HEK293 (cell line): ENCODE measurements at regions not wholly inside any gene's neighbourhood (a gene's known extent, or its start where the extent isn't known, plus 50 kb on each side); places are given as distances from the start of the nearest gene placed in this dataset.
A peak's percentile ranks its signal among the peaks of the same experiment; 100 is the strongest.

Experiments
- BCL11B ChIP-seq: fragments of 450-650 bp; formaldehyde crosslinking; IDR thresholded peaks from 2 replicates; pipeline ENCODE4 v1.5.1; 2016; ENCODE audit warnings: low read depth, missing biosample characterization, missing genetic modification characterization
- FEZF1 ChIP-seq: fragments of 450-650 bp; formaldehyde crosslinking; IDR thresholded peaks from 2 replicates; pipeline ENCODE4 v1.5.1; 2016; ENCODE audit warnings: missing biosample characterization, missing genetic modification characterization
- GFI1B ChIP-seq: fragments of 450-650 bp; formaldehyde crosslinking; IDR thresholded peaks from 2 replicates; pipeline ENCODE4 v1.5.1; 2016; ENCODE audit warnings: missing biosample characterization, missing genetic modification characterization
- KLF10 ChIP-seq: fragments of 450-650 bp; IDR thresholded peaks from 2 replicates; pipeline ENCODE4 v1.5.1; 2018; ENCODE audit warnings: missing biosample characterization, mild to moderate bottlenecking, missing genetic modification characterization
- KLF16 ChIP-seq: fragments of 450-650 bp; formaldehyde crosslinking; IDR thresholded peaks from 2 replicates; pipeline ENCODE4 v1.5.1; 2017; ENCODE audit warnings: missing biosample characterization, missing genetic modification characterization
- MYNN ChIP-seq: fragments of 450-650 bp; formaldehyde crosslinking; IDR thresholded peaks from 2 replicates; pipeline ENCODE4 v1.5.1; 2016; ENCODE audit warnings: missing biosample characterization, missing genetic modification characterization, borderline replicate concordance
- OVOL3 ChIP-seq: fragments of 450-650 bp; formaldehyde crosslinking; IDR thresholded peaks from 2 replicates; pipeline ENCODE4 v1.5.1; 2016; ENCODE audit warnings: missing biosample characterization, missing genetic modification characterization
- SALL2 ChIP-seq: fragments of 450-650 bp; formaldehyde crosslinking; IDR thresholded peaks from 2 replicates; pipeline ENCODE4 v1.5.0; 2017; ENCODE audit warnings: missing biosample characterization, mild to moderate bottlenecking, missing genetic modification characterization, borderline replicate concordance
- SP2 ChIP-seq: fragments of 450-650 bp; formaldehyde crosslinking; IDR thresholded peaks from 2 replicates; pipeline ENCODE4 v1.5.1; 2016; ENCODE audit warnings: missing biosample characterization, missing genetic modification characterization
- ZBTB21 ChIP-seq: fragments of 450-650 bp; formaldehyde crosslinking; IDR thresholded peaks from 2 replicates; pipeline ENCODE4 v1.5.1; 2017; ENCODE audit warnings: missing biosample characterization, missing genetic modification characterization
- ZBTB7A ChIP-seq: fragments of 450-650 bp; formaldehyde crosslinking; IDR thresholded peaks from 2 replicates; pipeline ENCODE4 v1.5.1; 2016; ENCODE audit warnings: low read depth, missing biosample characterization, missing genetic modification characterization
- ZFHX2 ChIP-seq: fragments of 450-650 bp; formaldehyde crosslinking; conservative IDR thresholded peaks from 2 replicates; pipeline ENCODE4 v1.5.1; 2016; ENCODE audit warnings: missing biosample characterization, missing genetic modification characterization
- ZFP3 ChIP-seq: fragments of 450-650 bp; formaldehyde crosslinking; IDR thresholded peaks from 2 replicates; pipeline ENCODE4 v1.5.1; 2016; ENCODE audit warnings: low read depth, missing biosample characterization, missing genetic modification characterization
- ZNF112 ChIP-seq: fragments of 450-650 bp; formaldehyde crosslinking; IDR thresholded peaks from 2 replicates; pipeline ENCODE4 v1.5.0; 2017; ENCODE audit warnings: missing biosample characterization, missing genetic modification characterization
- ZNF16 ChIP-seq: fragments of 450-650 bp; formaldehyde crosslinking; IDR thresholded peaks from 2 replicates; pipeline ENCODE4 v1.5.1; 2016; ENCODE audit warnings: low read depth, missing biosample characterization, missing genetic modification characterization
- ZNF174 ChIP-seq: fragments of 450-650 bp; formaldehyde crosslinking; IDR thresholded peaks from 2 replicates; pipeline ENCODE4 v1.5.0; 2017; ENCODE audit warnings: missing biosample characterization, mild to moderate bottlenecking, missing genetic modification characterization
- ZNF184 ChIP-seq: fragments of 450-650 bp; IDR thresholded peaks from 2 replicates; pipeline ENCODE4 v1.5.1; 2018; ENCODE audit warnings: missing biosample characterization, mild to moderate bottlenecking, missing genetic modification characterization
- ZNF223 ChIP-seq: fragments of 450-650 bp; formaldehyde crosslinking; IDR thresholded peaks from 2 replicates; pipeline ENCODE4 v1.5.1; 2016; ENCODE audit warnings: missing biosample characterization, missing genetic modification characterization
- ZNF23 ChIP-seq: fragments of 450-650 bp; formaldehyde crosslinking; IDR thresholded peaks from 2 replicates; pipeline ENCODE4 v1.5.1; 2016; ENCODE audit warnings: missing biosample characterization, missing genetic modification characterization, borderline replicate concordance
- ZNF24 ChIP-seq: fragments of 450-650 bp; formaldehyde crosslinking; IDR thresholded peaks from 2 replicates; pipeline ENCODE4 v1.5.1; 2016; ENCODE audit warnings: missing biosample characterization, missing genetic modification characterization
- ZNF311 ChIP-seq: fragments of 450-650 bp; formaldehyde crosslinking; IDR thresholded peaks from 2 replicates; pipeline ENCODE4 v1.5.1; 2017; ENCODE audit warnings: missing biosample characterization, missing genetic modification characterization, borderline replicate concordance
- ZNF350 ChIP-seq: fragments of 450-650 bp; formaldehyde crosslinking; IDR thresholded peaks from 2 replicates; pipeline ENCODE4 v1.5.0; 2017; ENCODE audit warnings: missing biosample characterization, mild to moderate bottlenecking, missing genetic modification characterization
- ZNF423 ChIP-seq: fragments of 450-650 bp; formaldehyde crosslinking; IDR thresholded peaks from 2 replicates; pipeline ENCODE4 v1.5.1; 2016; ENCODE audit warnings: missing biosample characterization, missing genetic modification characterization
- ZNF426 ChIP-seq: fragments of 450-650 bp; formaldehyde crosslinking; IDR thresholded peaks from 2 replicates; pipeline ENCODE4 v1.5.1; 2017; ENCODE audit warnings: missing biosample characterization, missing genetic modification characterization, mild to moderate bottlenecking, inconsistent platforms, moderate library complexity
- ZNF473 ChIP-seq: fragments of 450-650 bp; formaldehyde crosslinking; IDR thresholded peaks from 2 replicates; pipeline ENCODE4 v1.5.1; 2017; ENCODE audit warnings: missing biosample characterization, missing genetic modification characterization
- ZNF514 ChIP-seq: fragments of 450-650 bp; formaldehyde crosslinking; IDR thresholded peaks from 2 replicates; pipeline ENCODE4 v1.5.1; 2016; ENCODE audit warnings: missing biosample characterization, missing genetic modification characterization
- ZNF521 ChIP-seq: fragments of 450-650 bp; formaldehyde crosslinking; IDR thresholded peaks from 2 replicates; pipeline ENCODE4 v1.5.1; 2017; ENCODE audit warnings: missing biosample characterization, mild to moderate bottlenecking, missing genetic modification characterization
- ZNF548 ChIP-seq: fragments of 450-650 bp; formaldehyde crosslinking; IDR thresholded peaks from 2 replicates; pipeline ENCODE4 v1.5.1; 2016; ENCODE audit warnings: missing biosample characterization, missing genetic modification characterization
- ZNF561 ChIP-seq: fragments of 450-650 bp; IDR thresholded peaks from 2 replicates; pipeline ENCODE4 v1.5.1; 2018; ENCODE audit warnings: missing biosample characterization, missing genetic modification characterization, borderline replicate concordance
- ZNF585B ChIP-seq: fragments of 450-650 bp; formaldehyde crosslinking; IDR thresholded peaks from 2 replicates; pipeline ENCODE4 v1.5.1; 2016; ENCODE audit warnings: missing biosample characterization, missing genetic modification characterization
- ZNF654 ChIP-seq: fragments of 450-650 bp; formaldehyde crosslinking; IDR thresholded peaks from 2 replicates; pipeline ENCODE4 v1.5.1; 2016; ENCODE audit warnings: low read depth, missing biosample characterization, missing genetic modification characterization
- ZNF701 ChIP-seq: fragments of 450-650 bp; formaldehyde crosslinking; IDR thresholded peaks from 2 replicates; pipeline ENCODE4 v1.5.1; 2016; ENCODE audit warnings: missing biosample characterization, missing genetic modification characterization
- ZNF777 ChIP-seq: fragments of 450-650 bp; formaldehyde crosslinking; IDR thresholded peaks from 2 replicates; pipeline ENCODE4 v1.5.1; 2017; ENCODE audit warnings: missing biosample characterization, missing genetic modification characterization, borderline replicate concordance
- ZNF837 ChIP-seq: fragments of 450-650 bp; formaldehyde crosslinking; IDR thresholded peaks from 2 replicates; pipeline ENCODE4 v1.5.1; 2016; ENCODE audit warnings: missing biosample characterization, missing genetic modification characterization
- TF ChIP-seq, protein P1 (sequence below): fragments of 450-650 bp; formaldehyde crosslinking; IDR thresholded peaks from 2 replicates; pipeline ENCODE4 v1.5.1; 2016; ENCODE audit warnings: missing biosample characterization, missing genetic modification characterization
- TF ChIP-seq, protein P2 (sequence below): fragments of 450-650 bp; formaldehyde crosslinking; IDR thresholded peaks from 2 replicates; pipeline ENCODE4 v1.5.1; 2016; ENCODE audit warnings: missing biosample characterization, missing genetic modification characterization
- TF ChIP-seq, protein P3 (sequence below): fragments of 450-650 bp; formaldehyde crosslinking; conservative IDR thresholded peaks from 2 replicates; pipeline ENCODE4 v1.5.1; 2016; ENCODE audit warnings: low read depth, missing biosample characterization, missing genetic modification characterization

DNA sequence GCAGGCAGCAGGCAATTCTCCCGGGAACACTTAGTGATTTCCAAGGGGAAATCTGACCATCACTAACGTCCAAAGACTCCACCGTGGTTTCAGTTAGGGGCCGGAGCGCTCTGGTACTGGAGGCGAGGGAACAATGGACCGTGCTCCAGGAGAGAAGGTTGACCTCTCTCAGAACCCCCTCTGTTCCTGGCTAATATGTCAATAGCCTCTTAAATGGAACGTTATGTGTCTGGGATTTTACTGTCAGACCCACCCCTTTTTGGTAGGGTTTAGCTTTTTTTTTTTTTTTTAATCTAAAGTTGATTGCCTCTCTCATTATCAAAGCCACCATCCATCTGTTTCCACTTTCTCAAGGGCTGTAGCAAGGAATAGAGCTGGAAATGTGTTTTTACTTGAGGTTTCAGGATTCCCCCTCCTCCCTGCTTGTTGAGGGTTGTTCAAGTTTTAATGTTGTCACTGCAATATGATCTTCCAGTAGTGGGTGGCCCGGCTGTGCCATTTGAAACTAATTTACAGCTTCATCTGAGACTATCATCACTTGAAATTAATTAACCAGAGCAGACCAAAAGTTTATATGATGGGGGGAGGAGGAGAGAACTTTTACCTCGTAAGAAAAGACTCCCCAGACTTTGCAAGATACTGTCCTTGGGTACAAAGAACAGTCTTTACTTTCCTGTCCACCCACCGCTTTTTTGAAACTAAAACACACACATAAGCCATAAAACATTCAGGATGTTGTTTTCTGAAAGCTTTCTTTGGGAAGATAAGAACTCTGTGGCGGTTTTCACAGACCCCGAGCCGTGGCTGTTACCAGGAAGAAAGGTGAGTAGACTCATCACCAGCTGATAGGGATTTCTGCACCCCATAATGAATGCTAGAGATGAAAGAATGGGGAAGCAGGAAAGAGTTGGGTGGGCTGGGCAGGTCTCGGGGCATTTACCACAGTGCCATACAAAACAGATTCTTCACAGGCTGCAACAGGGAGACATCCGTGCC is 187.8 kb downstream of the UACA start (continued):
- TF ChIP-seq ZNF112 (tag by site-specific recombination) (no peak), BCL11B (tag by site-specific recombination) (no peak), ZFP3 (tag by site-specific recombination) (no peak), ZNF837 (tag by site-specific recombination) (no peak), SP2 (tag by site-specific recombination) (no peak), ZNF473 (tag by site-specific recombination) (no peak), ZNF701 (tag by site-specific recombination) (no peak), ZNF514 (tag by site-specific recombination) (no peak), ZFHX2 (tag by site-specific recombination) (peak; percentile 90), ZNF24 (tag by site-specific recombination) (peak; percentile 73), ZNF654 (tag by site-specific recombination) (no peak), FEZF1 (tag by site-specific recombination) (peak; percentile 93), ZBTB21 (tag by site-specific recombination) (no peak; the same call in 1 of the 2 replicates), ZNF311 (tag by site-specific recombination) (no peak), ZNF426 (tag by site-specific recombination) (no peak), ZNF585B (tag by site-specific recombination) (no peak), ZNF777 (tag by site-specific recombination) (no peak), ZNF521 (tag by site-specific recombination) (no peak), ZNF184 (tag by site-specific recombination) (no peak), ZNF223 (no peak), ZNF23 (tag by site-specific recombination) (no peak), MYNN (tag by site-specific recombination) (no peak), OVOL3 (tag by site-specific recombination) (no peak; the same call in 1 of the 2 replicates), ZNF174 (tag by site-specific recombination) (no peak), SALL2 (tag by site-specific recombination) (no peak), ZNF423 (tag by site-specific recombination) (no peak), ZBTB7A (no peak), ZNF561 (tag by site-specific recombination) (peak; percentile 74), KLF10 (tag by site-specific recombination) (peak; percentile 67; the same call in 1 of the 2 replicates), ZNF16 (no peak), ZNF350 (tag by site-specific recombination) (no peak), GFI1B (tag by site-specific recombination) (no peak), ZNF548 (tag by site-specific recombination) (no peak), KLF16 (peak; percentile 35; the same call in 1 of the 2 replicates)
- TF ChIP-seq, protein P1, sequence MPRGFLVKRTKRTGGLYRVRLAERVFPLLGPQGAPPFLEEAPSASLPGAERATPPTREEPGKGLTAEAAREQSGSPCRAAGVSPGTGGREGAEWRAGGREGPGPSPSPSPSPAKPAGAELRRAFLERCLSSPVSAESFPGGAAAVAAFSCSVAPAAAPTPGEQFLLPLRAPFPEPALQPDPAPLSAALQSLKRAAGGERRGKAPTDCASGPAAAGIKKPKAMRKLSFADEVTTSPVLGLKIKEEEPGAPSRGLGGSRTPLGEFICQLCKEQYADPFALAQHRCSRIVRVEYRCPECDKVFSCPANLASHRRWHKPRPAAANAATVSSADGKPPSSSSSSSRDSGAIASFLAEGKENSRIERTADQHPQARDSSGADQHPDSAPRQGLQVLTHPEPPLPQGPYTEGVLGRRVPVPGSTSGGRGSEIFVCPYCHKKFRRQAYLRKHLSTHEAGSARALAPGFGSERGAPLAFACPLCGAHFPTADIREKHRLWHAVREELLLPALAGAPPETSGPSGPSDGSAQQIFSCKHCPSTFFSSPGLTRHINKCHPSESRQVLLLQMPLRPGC (tag by site-specific recombination), result peak; percentile 72
- TF ChIP-seq, protein P2, sequence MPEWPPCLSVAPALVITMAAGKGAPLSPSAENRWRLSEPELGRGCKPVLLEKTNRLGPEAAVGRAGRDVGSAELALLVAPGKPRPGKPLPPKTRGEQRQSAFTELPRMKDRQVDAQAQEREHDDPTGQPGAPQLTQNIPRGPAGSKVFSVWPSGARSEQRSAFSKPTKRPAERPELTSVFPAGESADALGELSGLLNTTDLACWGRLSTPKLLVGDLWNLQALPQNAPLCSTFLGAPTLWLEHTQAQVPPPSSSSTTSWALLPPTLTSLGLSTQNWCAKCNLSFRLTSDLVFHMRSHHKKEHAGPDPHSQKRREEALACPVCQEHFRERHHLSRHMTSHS (tag by site-specific recombination), result no peak
- TF ChIP-seq, protein P3, sequence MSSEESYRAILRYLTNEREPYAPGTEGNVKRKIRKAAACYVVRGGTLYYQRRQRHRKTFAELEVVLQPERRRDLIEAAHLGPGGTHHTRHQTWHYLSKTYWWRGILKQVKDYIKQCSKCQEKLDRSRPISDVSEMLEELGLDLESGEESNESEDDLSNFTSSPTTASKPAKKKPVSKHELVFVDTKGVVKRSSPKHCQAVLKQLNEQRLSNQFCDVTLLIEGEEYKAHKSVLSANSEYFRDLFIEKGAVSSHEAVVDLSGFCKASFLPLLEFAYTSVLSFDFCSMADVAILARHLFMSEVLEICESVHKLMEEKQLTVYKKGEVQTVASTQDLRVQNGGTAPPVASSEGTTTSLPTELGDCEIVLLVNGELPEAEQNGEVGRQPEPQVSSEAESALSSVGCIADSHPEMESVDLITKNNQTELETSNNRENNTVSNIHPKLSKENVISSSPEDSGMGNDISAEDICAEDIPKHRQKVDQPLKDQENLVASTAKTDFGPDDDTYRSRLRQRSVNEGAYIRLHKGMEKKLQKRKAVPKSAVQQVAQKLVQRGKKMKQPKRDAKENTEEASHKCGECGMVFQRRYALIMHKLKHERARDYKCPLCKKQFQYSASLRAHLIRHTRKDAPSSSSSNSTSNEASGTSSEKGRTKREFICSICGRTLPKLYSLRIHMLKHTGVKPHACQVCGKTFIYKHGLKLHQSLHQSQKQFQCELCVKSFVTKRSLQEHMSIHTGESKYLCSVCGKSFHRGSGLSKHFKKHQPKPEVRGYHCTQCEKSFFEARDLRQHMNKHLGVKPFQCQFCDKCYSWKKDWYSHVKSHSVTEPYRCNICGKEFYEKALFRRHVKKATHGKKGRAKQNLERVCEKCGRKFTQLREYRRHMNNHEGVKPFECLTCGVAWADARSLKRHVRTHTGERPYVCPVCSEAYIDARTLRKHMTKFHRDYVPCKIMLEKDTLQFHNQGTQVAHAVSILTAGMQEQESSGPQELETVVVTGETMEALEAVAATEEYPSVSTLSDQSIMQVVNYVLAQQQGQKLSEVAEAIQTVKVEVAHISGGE (tag by site-specific recombination), result no peak
